ENCODE measurements at regions not wholly inside any gene's neighbourhood (a gene's known extent, or its start where the extent isn't known, plus 50 kb on each side); places are given as distances from the start of the nearest gene placed in this dataset.

DNA sequence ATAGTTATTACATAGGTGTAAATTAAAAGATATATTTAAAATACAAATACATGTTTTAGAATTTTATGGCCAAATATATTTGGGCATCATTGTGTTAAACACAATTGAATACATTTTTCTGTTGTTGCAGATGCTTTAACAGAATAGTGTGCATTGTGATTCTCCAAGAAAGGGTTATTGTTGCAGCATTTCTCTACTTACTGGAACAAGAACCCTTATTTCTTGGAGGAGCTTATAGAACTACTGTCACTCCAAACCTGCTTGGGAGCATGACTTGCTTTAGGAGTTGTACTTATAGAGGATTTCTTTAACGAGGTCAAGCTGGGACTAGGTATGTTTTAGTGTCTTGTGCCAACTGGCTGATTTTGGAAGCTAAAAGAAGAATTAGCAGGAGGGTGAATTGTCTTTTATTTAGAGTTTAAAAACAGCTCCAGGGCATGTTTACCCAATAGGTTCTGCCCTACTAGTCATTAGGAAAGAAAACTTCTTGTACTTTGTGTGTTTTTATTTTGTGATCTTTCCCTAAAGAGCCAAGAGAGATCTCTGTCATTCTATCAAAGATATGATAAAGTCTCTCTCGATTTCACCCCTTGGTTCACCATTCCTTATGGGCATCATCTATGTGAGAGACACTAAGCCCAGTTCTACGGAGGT, 279.8 kb upstream of the SALL1 start:
- TF ChIP-seq POLR2A (IDR thresholded peaks at IDR 0.05; ENCODE audit: low read depth, low read length), result no peak
- TF ChIP-seq POLR2AphosphoS5 (IDR thresholded peaks at IDR 0.05; ENCODE audit: low read depth, low read length), result no peak

All from GM12892 (cell line).